Keratinocyte (primary cell): ENCODE measurements at regions not wholly inside any gene's neighbourhood (a gene's known extent, or its start where the extent isn't known, plus 50 kb on each side); places are given as distances from the start of the nearest gene placed in this dataset.

Experiments
- EZH2 ChIP-seq: IDR thresholded peaks from one replicate; pipeline ENCODE4 v1.6.1; 2012; ENCODE audit warnings: inconsistent platforms, mild to moderate bottlenecking, low read length, moderate library complexity
- TF ChIP-seq, protein P1 (sequence below), 3 experiments: IDR thresholded peaks in 1 of 3; conservative IDR thresholded peaks in 1 of 3; optimal IDR thresholded peaks in 1 of 3; 2 replicates in 2 of 3; 3 replicates in 1 of 3; pipeline versions ENCODE3 to v1.5.1; 2011; ENCODE audit warnings: low read length in 3 of 3, mild to moderate bottlenecking in 3 of 3, moderate library complexity in 2 of 3, control low read depth in 1 of 3, inconsistent platforms in 1 of 3; ENCODE audit not compliant: insufficient read depth in 2 of 3; ENCODE audit errors: extremely low read depth in 1 of 3

DNA sequence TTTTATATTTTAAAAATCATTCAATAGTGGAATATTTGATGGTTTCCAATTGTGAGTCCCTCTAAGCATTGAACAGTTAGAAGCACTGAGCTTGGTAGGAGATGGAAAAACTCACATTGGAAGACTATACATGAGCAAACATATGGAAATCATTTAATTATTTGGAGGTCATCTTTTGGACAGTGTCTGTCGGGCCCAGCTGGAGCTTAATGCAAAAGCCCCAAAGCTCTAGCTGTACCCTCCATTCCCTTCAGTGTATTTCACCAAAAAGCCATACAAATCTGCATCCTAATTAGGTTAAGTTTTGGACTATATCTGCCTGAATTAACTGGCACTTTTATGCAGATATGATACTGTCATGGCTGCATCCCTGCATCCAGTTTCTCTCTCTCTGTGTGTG lies 365.7 kb downstream of the FLRT2 start:
- TF ChIP-seq EZH2 = no peak
- TF ChIP-seq, protein P1, sequence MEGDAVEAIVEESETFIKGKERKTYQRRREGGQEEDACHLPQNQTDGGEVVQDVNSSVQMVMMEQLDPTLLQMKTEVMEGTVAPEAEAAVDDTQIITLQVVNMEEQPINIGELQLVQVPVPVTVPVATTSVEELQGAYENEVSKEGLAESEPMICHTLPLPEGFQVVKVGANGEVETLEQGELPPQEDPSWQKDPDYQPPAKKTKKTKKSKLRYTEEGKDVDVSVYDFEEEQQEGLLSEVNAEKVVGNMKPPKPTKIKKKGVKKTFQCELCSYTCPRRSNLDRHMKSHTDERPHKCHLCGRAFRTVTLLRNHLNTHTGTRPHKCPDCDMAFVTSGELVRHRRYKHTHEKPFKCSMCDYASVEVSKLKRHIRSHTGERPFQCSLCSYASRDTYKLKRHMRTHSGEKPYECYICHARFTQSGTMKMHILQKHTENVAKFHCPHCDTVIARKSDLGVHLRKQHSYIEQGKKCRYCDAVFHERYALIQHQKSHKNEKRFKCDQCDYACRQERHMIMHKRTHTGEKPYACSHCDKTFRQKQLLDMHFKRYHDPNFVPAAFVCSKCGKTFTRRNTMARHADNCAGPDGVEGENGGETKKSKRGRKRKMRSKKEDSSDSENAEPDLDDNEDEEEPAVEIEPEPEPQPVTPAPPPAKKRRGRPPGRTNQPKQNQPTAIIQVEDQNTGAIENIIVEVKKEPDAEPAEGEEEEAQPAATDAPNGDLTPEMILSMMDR (optimal IDR thresholded peaks at IDR 0.05 in 1 of 3, IDR thresholded peaks at IDR 0.05 in 1 of 3, conservative IDR thresholded peaks at IDR 0.05 in 1 of 3; ENCODE audit: extremely low read depth in 1 of 3, insufficient read depth in 2 of 3, low read length in 3 of 3) = no peak
